GM19395 (cell line): ENCODE measurements at regions not wholly inside any gene's neighbourhood (a gene's known extent, or its start where the extent isn't known, plus 50 kb on each side); places are given as distances from the start of the nearest gene placed in this dataset.

Experiments used
- ATAC-seq: cut with Tn5 transposase; IDR thresholded peaks from one replicate; pipeline ENCODE4 v1.9.1; 2021; ENCODE audit warnings: mild to moderate bottlenecking, moderate library complexity; ENCODE audit not compliant: unreplicated experiment

DNA sequence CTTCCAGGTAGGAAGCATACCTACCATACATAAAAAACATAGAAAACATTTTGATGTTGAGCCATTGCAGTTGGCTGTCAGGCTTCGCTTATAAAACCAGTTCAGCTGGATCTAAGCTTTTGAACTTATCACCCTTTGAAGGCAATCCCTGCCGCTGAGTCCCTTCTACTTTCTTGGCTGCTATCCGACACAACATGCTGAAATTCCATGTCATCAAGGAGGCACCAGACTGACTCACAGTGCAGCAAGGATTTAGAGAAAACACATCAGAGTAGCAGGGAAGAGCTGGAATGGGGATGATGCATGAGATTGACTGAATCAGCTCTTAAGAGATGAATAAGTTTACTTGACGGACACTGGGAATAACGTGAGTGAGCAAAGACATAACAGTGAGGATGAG is 135.0 kb upstream of the MAN1A1 start:
- ATAC-seq: no peak

GRCh38 chr6:119483908-119484307 is 134.3 kb upstream of the MAN1A1 start:
- no peak for ATAC-seq

DNA sequence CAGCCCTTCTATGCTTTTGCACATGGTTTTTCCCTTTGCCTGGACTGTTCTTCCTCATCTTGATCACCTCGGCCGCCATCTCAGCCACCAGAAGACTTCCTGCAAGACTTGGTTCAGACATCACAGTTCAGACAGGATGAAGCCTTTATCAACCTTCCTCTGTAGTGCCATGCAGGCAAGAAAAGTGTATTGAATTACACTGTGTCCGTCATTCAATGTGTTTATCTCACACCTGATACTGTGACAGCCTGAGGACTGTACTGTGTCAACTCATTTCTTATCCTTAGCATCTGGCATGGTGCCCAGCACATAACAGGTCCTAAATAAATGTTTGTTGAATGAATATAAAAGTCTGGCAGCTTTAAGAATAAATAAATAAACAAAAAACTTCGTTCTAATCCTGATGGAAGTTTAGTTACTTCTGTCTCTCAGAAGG is 133.3 kb upstream of the MAN1A1 start:
- no peak for ATAC-seq

DNA sequence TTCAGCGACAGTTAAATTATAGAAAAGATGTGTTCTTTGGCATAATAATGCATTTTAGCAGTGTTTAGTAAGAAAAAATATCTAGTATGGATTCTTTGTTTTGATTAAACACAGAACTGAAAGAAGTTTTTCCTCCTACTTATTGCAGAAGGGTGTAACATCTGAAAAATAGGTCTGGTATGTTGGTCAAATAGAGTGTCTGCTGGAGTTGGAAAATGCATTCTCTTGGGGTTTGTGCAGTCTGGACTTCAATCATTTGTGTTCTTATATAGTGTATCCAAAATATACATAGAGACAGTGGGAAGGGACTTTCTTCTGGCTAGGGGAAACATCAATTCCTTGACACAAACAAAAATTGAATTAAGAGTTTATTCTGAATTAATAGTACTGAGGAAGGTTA is 132.4 kb upstream of the MAN1A1 start:
- no peak for ATAC-seq

DNA sequence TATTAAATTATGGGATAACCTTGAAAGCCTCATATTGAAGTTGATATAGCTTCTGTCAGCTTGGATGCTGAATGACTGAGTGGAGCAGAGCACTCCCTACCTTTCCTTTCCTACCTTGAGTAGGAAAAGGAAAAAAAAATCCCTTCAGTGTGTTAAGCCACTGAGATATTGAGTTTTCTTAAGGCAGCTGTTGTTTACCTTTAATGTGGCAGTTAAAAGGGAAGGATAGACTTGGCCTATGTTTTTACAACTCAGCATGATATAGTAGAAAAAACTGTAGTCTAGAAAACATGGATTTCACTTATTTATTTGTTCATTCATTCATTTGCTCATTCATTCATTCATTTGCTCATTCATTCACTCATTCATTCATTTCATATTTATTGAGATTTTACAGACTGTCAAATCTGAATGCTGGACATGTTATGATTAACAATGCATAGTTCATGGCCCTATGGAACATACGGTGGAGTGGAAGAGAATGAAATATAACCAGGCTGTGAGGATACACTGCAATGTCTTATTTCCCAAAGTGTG is 131.5 kb upstream of the MAN1A1 start:
- ATAC-seq: no peak

GRCh38 chr6:119479860-119480655 is 130.5 kb upstream of the MAN1A1 start:
- no peak for ATAC-seq

GRCh38 chr6:119476554-119476953 is 127.0 kb upstream of the MAN1A1 start:
- ATAC-seq: peak; percentile 97

GRCh38 chr6:119476024-119476423 is 126.5 kb upstream of the MAN1A1 start:
- ATAC-seq: no peak

- ATAC-seq: peak; percentile 71
These were observed 121.5 kb upstream of the MAN1A1 start for GRCh38 chr6:119470893-119471542.

GRCh38 chr6:119467488-119468081 is 118.0 kb upstream of the MAN1A1 start:
- ATAC-seq: no peak

GRCh38 chr6:119466226-119466625 is 116.7 kb upstream of the MAN1A1 start:
- no peak for ATAC-seq

GRCh38 chr6:119463081-119463626 is 113.6 kb upstream of the MAN1A1 start:
- ATAC-seq: peak; percentile 78

DNA sequence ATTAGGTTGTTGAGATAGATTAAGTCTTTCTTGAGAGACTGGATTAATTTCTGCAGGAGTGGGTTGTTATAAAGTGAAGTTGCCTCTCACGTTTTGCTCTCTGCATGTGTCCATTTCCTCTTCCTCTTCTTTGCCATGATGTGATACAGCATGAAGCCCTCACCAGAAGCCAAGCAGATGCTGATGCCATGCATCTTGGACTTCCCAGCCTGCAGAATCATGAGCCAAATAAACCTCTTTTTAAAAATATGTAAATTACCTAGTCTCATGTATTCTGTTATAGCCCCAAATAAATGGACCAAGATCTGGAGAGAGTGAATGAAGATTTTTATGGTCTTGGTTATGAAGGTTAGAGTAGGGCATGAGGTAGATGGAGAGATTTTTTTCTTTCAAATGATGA is 111.6 kb upstream of the MAN1A1 start:
- ATAC-seq: no peak

DNA sequence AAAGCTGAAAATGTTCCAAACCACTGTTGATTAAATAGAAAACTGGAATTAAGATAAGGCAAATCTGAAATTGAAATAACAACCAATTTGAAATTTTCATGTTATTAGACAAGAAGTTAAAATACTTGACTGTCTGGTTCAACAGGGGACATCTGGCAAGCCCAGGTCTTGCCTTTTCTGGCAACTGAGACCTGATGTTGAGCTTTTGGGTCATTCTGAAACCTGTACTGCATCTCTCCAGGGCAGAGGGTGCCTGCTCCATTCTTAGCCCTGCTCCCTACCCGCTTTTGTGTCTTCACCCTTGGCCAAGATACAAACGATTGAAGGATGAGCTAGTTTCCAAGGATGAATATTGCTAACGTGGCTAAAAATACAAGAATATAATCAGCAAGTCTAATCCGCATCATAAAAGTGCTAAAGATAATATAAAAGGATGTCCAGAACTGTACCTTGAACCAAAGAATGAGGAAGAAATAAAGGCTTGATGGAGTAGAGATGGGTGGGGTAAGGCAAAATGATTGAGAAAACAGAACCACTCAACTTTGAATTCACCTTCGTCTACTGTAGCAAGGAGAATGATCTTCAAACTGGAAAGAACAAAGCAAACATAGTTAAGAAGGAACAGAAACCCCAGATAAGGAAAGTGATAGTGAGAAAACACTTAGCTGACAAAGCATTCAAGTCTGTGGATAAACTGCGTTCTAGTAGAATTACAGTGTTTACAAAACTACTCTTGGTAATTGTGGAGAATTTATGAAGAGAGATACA is 109.8 kb upstream of the MAN1A1 start:
- peak; percentile 78 for ATAC-seq

GRCh38 chr6:119454714-119455113 is 105.2 kb upstream of the MAN1A1 start:
- no peak for ATAC-seq

DNA sequence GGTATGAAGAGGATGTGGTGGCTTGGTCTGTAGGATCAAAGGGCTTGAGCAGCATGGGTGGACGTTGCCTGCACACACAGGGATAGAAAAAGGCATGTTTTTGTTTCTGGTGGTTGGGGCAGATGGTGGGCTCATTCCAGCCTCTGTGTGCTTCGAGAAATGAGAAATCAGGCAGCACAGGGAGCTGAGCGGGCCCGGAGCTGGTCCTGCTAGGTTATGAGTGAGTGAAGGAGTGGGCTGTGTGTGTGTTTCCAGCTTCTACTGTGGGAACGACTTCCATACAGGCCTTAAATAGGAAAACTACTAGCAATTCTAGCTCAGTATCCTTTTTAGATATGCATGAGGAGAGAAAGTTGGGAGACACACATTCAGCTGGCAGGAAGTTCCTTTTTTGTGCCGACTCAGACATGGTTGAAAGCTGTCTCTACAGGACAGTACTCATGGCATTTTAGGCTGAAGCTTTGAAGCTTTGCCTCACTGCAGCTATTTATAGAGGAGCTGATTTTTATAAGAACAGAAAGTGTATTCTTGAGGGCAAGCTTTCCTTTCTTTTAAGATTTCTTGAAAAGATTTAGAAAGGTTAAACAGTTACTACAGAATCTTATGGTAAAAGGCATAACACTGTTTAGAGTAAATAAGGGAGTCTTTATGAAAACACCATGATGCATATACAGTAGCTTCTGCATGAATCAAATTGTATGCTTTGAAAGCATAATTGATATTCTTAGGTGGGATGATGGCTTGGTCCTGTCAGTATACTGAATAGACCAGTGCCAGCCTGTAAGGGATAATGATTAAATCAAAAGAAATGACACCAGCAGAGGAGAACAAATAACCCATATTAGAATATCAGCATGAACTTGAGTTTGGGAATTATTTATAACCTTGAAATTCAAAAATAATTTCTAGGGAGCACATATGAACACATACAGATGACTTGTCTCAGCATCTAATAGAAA is 104.0 kb upstream of the MAN1A1 start:
- no peak for ATAC-seq

DNA sequence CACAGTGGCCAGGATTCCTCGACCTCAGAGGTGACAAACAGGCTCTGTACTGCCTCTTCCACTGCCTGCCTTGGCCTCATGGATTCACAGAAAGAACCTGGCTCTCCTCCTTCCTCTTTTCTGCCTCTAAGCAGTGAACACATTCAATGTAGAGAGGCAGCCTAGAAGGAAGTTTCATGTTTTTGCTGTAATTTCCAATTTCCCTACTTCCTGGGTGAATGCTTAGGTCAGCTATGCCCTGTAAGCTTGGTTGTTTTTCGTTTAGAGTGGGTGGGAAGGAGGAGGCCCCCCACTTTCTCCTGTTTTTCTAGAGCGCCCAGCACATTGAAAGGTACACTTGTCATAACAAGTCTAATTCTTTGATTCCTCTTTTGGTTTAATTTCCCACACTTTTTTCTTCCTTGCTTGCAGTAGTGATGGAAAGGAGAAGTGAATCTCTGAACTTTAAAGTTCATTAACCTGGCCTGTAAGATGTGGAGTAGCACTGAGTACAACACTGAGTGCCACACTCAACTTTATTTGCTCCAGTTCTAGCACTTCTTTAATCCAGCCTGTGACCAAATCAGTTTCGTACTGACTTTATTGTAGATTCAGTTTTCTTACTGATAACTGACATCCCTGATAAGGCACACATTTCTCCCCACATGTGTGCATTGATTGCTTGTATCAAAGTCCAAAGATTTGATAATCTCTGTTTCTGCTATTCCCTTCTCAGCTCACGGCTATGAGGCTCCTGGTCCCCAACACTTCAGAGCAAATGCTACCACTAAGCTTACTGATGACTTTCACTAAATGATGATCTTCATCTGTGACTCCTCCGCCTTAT is 100.0 kb upstream of the MAN1A1 start:
- ATAC-seq: peak; percentile 32

DNA sequence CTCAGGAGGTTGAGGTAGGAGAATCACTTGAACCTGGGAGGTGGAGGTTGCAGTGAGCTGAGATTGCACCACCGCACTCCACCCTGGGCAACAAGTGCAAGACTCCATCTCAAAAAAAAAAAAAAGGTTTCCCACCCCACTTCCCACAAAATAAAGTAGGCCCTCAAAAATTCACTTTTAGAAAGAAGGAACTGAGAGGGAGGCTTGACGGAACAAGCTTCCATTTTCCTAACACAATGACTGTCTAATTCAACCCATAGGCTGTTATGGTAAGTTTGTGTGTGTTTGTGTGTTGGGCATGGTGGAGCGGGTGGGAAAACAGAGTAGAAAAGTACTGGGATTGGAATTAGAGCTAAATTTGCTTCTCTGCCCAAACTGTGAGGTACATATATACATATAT is 98.4 kb upstream of the MAN1A1 start:
- ATAC-seq: no peak

- no peak for ATAC-seq
These were observed 97.0 kb upstream of the MAN1A1 start for GRCh38 chr6:119446609-119447008.
